ENCODE measurements at regions not wholly inside any gene's neighbourhood (a gene's known extent, or its start where the extent isn't known, plus 50 kb on each side); places are given as distances from the start of the nearest gene placed in this dataset.

- Histone ChIP-seq H3K9me3 (no peaks in the 10 kb centered on the region), H3K36me3 (no peaks in the 10 kb centered on the region), H3K4me3 (no peak overlapping the region), H3K27me3 (no peaks in the 10 kb centered on the region), H3K27ac (no peak overlapping the region), H3K4me1 (no peaks in the 10 kb centered on the region)
- DNase-seq, result no peak
- no peak for TF ChIP-seq CTCF (IDR thresholded peaks at IDR 0.05)
- TF ChIP-seq POLR2A (IDR thresholded peaks at IDR 0.05), result no peak
Observed at GRCh38 chr4:65265526-65265925, 404.8 kb downstream of the EPHA5 start.

GRCh38 chr4:65259296-65259695 is 411.0 kb downstream of the EPHA5 start:
- TF ChIP-seq CTCF (IDR thresholded peaks at IDR 0.05) (no peak), POLR2A (IDR thresholded peaks at IDR 0.05) (no peak)
- H3K27me3 ChIP-seq, result no peaks in the 10 kb centered on the region
- H3K4me1 ChIP-seq, result no peaks in the 10 kb centered on the region
- H3K36me3 ChIP-seq, result no peaks in the 10 kb centered on the region
- no peak for DNase-seq
- no peaks in the 10 kb centered on the region for H3K9me3 ChIP-seq
- H3K27ac ChIP-seq, result no peak overlapping the region
- no peak overlapping the region for H3K4me3 ChIP-seq

GRCh38 chr4:65250916-65251315 is 419.4 kb downstream of the EPHA5 start:
- no peak for DNase-seq
- H3K36me3 ChIP-seq, result no peaks in the 10 kb centered on the region
- no peaks in the 10 kb centered on the region for H3K4me1 ChIP-seq
- TF ChIP-seq CTCF (IDR thresholded peaks at IDR 0.05) (no peak), POLR2A (IDR thresholded peaks at IDR 0.05) (no peak)
- H3K4me3 ChIP-seq, result no peak overlapping the region
- H3K27me3 ChIP-seq, result no peaks in the 10 kb centered on the region
- H3K27ac ChIP-seq, result no peak overlapping the region
- H3K9me3 ChIP-seq, result no peaks in the 10 kb centered on the region

- Histone ChIP-seq H3K4me3 (no peak overlapping the region), H3K4me1 (no peaks in the 10 kb centered on the region), H3K27me3 (no peaks in the 10 kb centered on the region), H3K36me3 (no peaks in the 10 kb centered on the region), H3K27ac (no peak overlapping the region), H3K9me3 (no peaks in the 10 kb centered on the region)
- no peak for DNase-seq
- TF ChIP-seq CTCF (IDR thresholded peaks at IDR 0.05) (no peak), POLR2A (IDR thresholded peaks at IDR 0.05) (no peak)
Observed at GRCh38 chr4:65249111-65249510, 421.2 kb downstream of the EPHA5 start.

GRCh38 chr4:65242156-65242846 is 428.0 kb downstream of the EPHA5 start:
- Histone ChIP-seq H3K4me3 (no peak overlapping the region), H3K27me3 (no peaks in the 10 kb centered on the region), H3K27ac (no peak overlapping the region), H3K9me3 (no peaks in the 10 kb centered on the region), H3K4me1 (no peaks in the 10 kb centered on the region), H3K36me3 (no peaks in the 10 kb centered on the region)
- DNase-seq, result no peak
- TF ChIP-seq POLR2A (IDR thresholded peaks at IDR 0.05) (no peak), CTCF (IDR thresholded peaks at IDR 0.05) (no peak)

All from Peyer's patch (tissue), 4 donors.